LoVo (cell line): ENCODE measurements at regions not wholly inside any gene's neighbourhood (a gene's known extent, or its start where the extent isn't known, plus 50 kb on each side); places are given as distances from the start of the nearest gene placed in this dataset.

ENCODE experiments used
- DNase-seq: peaks from one replicate; pipeline ENCODE4 v3.0.0-alpha.2; 2016; ENCODE audit warnings: low spot score

DNA sequence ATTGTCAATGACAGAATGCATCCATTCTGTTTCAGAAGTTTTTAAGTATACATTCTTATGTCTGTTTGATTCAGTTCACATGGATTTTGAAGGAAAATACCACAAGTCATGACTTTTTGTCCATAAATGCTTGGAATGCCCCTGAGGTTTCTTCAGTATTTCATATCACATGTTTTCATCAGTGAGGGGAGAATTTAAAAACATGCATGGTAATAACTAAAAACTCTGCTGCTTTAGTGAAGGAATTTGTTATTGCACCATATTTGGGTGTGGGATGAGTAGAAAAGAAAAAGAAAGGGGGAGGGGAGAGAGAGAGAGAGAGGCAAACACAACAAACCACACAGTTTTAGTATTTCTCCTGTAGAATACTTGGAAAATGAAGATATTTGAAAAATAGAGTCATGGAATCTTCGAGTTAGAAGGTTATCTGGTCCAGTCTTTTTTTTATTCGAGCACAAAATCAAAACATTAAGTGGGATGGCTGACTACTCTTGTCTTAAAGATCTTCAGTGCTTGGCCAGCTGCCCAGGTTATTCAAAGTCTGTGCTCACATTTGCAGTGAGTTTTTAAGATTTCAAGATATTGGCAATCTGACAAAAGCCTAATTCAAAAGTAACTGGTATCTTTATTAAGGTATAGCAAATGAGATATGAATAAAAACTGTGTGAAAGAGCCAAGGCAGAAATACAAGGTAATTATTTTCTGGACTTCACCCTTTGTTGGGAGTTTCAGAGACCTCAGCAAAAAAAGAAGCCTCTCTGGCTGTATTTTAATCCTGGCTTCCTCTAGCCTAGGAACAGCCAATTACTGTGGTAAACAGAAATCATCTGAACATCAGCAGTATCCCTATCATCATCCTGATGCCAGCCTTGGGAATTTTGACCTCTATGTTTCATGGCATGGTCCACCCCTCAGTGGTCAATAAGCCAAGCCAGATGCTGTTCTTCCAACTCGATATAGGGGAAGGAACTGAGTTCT is 687.9 kb upstream of the CITED2 start:
- DNase-seq = peak; percentile 12

GRCh38 chr6:140061110-140062042 is 686.9 kb upstream of the CITED2 start:
- DNase-seq = no peak

DNA sequence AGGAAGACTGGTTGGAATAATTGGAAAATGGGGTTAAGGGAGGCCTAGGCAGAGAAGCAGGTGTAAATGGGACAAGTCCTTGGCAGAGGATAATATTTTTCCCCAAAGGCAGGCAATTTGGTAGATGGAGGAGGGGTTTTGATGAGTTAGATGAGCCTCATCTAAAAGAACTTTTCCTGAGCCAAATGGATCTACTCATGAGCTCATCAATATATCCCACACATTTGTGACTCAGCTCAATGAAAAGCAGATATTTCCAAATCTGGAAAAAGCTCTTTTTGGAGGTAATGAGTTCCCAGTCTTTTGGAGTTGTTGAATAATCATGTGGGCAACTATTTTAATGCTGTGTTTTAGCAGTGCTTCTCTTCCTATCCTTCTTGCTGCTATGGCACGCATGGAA is 685.5 kb upstream of the CITED2 start:
- no peak for DNase-seq

DNA sequence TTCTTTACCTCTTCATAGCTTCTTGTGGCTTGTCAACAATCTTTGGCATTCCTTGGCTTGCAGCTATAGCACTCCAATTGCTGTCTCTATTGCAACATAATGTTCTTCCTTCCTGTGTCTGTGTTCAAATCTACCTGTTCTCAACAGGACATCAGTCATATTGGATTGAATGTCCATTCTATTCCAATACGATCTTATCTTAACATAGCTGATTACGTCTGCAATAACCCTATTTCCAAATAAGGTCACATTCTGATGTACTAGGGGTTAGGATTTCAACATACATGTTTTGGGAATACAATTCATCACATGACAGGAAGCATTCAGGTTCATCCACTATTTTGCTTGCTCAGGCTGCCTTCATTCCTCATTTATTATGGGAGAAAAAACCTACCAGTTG is 684.4 kb upstream of the CITED2 start:
- DNase-seq = no peak

DNA sequence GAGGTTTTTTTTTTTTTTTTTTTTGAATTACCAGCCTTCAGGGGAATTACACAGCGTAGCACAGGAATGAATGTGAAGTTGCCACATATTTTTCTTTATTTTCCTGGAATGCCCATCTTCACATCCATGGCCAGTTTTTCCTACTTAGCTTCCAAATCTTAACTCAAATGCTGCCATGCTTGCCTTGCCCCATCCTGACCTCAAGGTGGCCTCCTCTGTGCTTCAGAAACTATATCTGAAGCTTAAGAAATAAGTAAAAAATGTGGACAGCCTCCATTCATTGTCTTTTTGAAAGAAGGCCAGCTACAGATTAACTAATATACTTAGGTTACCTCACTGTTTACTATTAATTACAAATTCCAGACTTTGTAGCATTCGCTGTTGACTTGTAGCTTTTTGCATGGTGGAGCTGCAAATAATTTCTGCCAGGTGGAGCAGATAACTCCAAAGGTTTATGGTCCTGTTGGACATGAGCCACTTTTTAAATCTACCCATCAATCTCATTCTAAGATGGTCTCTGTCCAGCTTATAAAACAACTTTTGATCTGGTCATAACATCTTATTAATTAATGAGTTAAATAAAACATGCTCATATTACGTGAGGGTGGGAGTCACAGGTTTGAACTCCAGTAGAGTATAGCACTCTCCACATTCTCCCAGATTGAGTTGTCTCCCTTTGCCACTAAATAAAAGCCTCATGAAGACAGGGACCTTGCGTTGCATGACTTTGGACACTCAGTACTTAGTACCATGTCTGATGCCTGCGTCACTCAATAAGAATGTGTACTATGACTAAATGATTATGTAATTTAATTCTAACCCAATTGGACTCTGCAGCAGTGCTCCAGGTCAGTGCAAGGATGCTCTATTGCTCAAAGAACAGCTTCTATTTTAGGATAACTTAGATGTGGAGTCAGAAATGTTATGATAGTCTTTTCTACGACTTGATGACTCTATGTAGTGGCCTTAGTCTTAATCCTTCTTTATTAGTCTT is 678.6 kb upstream of the CITED2 start:
- DNase-seq = no peak

DNA sequence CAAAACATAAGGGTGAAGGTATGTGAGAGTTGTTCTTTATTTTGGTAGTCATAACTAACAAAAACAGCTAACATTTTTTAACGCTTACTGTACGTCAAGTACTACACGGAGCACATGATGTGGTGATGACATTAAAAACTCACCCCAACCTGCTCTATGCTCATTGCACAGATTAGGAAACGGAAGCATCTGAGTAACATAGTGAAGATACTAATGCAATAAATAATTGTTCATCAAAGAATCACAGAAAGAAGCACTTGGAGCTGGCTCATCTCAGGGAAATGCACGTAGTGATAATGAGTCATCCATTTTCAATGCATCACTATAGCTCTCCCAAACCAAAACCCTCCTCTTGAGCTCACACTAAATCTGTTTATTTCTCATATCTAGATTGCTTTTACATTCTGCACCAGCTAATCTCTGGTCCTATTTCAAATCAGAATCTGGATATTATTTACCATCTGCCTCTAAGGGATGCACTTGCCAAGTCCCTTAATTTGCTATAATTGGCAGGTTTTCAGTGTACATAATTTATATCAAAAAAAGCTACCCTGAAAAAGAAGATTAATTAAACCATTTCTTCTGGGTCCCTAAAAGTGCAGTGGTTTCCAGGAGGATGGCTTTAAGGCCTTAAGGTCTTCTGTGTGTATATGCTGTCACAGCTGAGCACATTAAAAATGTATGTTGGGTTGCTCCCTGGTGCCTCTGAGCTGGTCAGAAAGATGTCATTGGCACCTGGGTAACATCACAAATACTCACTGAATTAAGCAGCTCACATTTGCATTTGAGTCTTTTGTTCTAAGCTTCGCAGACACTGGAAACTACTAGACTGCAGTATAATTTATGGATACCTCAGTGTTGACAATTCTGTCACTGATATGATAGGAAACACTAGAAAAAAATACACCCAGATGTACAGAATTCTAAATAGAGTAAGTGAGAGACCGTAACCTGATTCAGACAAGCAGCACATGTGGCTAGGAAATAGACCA is 677.4 kb upstream of the CITED2 start:
- DNase-seq = no peak

DNA sequence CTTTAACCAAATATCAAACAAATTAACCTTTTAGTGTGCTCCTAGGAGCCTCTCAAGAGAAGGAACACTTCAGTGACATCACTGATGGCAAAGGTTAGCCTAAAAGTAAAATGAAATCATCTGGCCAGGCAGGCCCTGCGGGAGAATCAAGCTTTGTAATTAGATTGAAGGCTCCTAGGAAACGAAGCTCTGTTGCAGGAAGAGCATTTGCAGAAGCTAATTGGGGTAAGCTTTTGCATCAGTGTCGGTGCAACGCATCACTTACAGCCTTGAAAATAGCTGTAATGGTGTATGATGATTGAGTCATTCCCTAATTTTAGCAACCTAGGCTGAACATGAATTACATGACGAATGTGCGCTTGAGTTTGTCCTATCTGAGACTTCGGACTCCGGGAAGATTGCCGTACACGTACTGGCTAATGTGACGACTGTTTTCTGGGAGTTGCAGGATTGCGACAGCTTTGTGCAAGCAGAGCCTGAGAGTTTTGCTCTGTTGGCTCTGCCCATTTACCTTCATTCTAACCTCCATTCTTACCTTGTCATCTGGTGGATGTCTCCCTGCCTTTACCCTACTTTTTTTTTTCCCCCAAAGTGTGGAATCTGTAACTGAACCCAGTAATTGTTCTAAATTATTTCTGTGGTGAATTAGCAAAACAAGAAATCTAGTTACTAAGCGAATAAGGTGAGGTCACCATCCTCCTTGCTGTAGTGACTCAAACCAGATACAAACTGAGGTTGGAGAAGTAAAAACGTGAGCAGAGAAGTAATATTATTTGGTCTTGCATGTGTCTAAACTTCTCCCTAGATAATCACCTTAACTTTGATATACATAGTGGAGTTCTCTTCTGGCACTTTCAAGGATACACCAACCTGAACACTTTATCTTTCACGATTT is 675.9 kb upstream of the CITED2 start:
- no peak for DNase-seq

GRCh38 chr6:140049251-140049650 is 674.8 kb upstream of the CITED2 start:
- DNase-seq = no peak

- DNase-seq = no peak
Measured at GRCh38 chr6:140048202-140048790, 673.8 kb upstream of the CITED2 start.

- no peak for DNase-seq
Measured at GRCh38 chr6:140047321-140047720, 672.9 kb upstream of the CITED2 start.

- no peak for DNase-seq
Measured at GRCh38 chr6:140046016-140046632, 671.7 kb upstream of the CITED2 start.

DNA sequence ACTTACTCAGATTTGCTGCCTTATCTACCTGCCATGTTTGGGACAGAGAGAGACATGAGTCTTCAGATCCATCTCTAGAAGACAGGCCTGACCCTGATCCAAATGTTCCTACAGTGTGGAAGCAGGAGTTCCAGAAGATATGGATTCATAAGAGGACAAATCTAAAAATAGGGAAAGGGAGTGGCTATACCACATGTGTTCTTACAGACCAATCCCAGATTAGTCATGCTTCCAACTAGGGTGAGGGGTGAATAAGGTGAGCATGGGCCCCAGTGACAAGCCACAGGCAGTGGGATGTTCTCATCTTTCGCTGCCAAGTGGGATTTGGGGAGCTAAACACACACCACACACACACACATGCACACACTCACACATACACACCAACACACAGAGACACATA is 670.7 kb upstream of the CITED2 start:
- no peak for DNase-seq

DNA sequence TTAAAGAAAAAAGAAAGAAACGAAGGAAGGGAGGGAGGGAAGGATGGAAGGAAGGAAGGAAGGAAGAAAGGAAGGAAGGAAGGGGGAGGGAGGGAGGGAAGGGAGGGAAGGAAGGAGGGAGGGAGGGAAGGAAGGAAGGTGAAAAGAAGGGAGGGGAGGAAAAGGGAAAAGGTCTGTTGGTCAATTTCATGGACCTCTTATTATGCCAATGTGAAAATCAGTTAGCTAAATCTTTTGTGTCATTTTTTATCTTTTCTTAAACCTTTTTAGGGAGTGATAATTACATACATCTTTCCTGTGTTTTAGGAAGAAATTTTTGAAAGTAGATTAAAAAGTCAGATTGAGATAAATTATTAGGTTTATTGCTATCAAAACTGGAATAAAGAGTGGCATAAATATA is 670.2 kb upstream of the CITED2 start:
- no peak for DNase-seq

GRCh38 chr6:140043762-140044378 is 669.4 kb upstream of the CITED2 start:
- DNase-seq = peak; percentile 60

DNA sequence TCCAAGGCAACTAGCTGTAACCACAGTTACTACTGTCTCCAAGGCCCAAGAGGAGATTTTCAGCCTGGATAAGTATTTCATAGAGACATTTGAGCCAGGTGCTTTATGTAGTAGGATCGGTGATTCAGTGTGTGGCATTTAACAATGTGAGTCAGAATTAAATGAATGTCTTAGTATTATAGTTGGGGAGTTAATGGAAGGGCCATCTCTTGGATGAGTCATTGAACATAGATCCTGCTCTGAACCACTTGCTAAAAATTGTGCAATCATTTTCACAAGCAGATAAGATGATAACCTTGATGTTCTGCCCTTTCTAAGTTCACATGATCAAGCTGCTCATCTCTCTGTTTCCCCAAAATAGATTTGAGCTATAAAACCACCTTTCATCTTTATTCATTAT is 668.9 kb upstream of the CITED2 start:
- peak; percentile 82 for DNase-seq

GRCh38 chr6:140041571-140042332 is 667.3 kb upstream of the CITED2 start:
- no peak for DNase-seq

DNA sequence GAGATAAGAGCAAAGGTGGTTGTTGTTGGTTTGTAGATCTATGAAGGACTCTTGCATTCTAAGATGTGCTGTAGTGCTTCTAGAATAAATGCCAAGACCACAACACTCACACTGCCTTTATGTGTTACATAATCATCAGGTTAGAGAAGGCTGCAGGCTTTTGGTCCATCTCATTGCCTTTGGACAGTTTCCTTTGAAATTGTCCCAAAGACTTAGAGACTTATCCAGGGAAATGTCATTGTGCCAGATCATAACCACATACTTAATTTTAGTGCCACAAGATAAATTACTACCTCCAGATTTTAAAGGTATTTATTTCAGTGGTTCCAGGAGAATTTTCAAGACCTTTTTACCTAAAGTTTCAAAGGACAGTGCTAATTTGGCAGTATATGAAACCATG is 666.6 kb upstream of the CITED2 start:
- DNase-seq = no peak
